ENCODE measurements at regions not wholly inside any gene's neighbourhood (a gene's known extent, or its start where the extent isn't known, plus 50 kb on each side); places are given as distances from the start of the nearest gene placed in this dataset.

DNA sequence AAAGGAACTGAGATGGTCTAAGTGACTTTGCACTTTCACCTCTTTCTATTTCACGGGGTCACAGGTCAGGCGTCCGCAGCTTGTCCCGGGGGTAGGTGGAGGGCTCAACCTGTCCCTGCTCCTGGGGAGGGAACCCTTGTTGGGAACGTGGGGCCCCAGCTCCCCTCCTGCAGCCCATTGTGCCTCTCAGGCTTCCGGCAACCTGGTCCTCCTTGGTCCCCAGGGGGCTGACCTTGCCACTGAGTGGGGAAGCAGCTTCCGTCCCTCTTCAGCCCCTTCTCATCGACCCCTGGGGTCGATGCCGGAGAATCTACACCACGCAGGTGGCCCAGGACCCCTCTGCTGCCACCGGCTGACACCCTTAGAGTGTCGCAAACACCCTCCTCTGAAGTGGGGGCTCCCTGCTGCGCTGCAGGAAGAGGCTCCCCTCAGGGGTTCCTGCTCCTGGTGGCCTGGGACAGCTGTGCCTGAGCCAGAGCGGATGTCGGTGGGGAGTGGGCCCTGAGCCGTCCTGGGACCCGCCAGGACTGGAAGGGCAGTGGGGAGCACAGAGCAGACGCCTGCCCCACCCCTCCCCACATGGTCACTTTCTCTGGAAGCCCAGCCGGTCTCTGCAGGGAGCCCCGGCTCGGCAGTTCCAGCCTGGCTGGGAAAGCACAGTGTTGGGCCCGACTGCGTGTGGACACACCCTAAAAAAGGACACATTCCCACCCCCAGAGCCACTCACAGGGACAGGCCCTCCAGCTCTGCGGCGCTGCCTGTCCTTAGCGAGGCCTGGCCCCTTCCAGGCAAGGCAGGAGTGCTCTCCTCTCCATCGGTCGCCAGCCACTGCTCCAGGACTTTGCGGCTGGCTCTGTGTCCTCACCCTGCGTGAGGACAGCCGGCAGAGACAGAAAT is 357.5 kb upstream of the SHH start:
- no peak for DNase-seq

DNA sequence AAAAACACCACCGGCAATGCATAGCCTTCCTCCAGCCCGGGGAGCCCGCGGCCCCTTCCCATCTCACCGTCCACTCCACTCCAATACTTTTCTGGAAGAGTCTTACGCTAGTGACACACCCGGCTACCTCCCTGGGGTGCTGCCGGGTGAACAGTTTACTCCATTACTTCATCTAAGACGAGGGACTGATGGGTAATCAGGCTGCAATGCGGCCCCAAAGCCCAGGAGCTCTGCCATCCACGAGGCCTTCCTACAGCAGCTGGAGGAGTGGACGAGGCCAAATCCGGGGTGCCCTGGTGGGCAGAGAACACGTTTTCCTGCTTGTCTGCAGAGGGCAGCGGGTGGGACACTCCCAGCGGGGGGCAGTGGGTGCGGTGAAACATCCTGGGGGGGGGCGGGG is 356.2 kb upstream of the SHH start:
- no peak for DNase-seq

DNA sequence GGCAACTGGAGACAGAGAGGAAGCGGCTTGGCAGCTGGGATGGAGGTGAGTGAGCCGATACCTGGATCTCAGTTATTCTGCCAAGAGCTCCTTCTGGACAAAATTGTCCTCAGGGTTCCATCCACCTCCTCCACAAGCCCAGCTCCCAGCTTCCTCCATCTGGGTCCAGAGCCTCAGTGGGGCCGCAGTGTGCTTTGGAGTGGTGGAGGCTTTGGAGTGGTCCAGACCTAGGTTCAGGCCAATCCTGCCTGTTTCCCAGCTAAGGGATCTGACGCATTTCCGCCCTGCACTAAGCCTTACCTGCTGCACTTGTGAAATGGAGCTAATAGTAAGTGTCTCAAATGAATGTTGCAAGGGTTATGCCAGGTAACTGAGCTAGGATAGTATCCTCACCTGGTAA is 355.7 kb upstream of the SHH start:
- DNase-seq = no peak

DNA sequence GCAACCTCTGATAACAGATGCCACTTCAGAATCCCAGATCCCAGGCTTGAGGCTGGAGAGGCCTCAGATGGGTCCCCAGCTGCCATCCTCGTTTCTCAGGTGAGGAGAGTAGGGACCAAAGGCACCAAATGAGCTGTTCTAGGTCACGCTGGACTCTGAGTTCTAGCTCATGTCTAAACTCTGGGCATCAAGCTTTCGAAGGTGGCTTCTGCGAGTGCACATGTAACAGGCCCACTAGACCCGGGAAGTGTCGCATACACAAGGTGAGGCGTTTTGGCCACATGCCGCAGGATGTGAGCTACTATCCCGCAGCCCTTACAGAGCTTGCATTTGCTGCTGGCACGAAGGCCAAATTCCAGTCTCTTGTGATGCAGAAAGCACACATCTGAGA is 355.1 kb upstream of the SHH start:
- DNase-seq = no peak

DNA sequence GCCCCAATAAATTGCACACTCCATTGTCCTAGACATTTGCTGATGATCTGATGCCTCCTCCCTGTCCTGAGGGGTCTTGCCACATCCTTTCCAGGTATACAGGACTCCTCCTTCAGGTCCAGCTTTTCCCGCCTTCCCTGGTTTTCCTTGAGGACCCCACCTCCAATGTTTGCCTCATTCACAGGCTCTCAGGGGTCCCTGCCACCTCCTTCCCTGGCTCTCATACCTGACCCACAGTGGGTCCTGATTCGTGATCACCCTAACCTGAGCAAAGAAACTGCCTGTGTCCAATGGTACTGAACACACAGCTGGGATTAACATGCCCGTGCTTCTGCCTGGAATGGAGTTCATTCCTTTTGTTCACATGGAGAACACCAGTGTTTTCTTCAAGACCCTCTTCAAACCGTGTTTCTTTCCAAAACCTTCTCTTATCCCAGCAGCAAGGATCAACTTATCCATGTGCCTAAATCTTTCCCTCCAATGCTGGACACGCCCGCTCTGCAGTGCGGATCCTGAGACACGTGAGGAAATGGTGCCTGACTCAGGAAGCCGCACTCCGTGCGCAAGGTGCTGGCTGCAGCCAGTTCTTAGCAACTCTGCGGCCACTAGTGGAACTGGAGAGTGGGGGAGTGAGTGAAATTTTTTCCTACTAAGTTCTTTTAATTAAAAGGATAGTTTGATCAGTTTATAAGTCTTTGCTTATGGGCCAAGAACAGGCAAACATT is 354.6 kb upstream of the SHH start:
- no peak for DNase-seq

DNA sequence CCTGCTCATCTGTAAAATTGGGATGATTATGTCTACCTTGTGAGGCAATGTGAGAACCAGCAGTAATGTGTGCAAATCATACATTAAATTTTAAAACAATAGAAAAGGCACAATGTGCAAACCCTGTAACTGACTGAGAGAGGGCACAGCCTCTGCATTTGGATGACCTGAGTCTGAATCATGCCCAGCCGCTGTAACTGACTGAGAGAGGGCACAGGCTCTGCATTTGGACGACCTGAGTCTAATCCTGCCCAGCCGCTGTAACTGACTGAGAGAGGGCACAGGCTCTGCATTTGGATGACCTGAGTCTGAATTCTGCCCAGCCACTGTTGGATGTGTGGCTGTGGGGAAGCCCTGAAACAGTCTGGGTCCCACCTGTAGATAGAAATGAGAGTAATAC is 351.5 kb upstream of the SHH start:
- no peak for DNase-seq

DNA sequence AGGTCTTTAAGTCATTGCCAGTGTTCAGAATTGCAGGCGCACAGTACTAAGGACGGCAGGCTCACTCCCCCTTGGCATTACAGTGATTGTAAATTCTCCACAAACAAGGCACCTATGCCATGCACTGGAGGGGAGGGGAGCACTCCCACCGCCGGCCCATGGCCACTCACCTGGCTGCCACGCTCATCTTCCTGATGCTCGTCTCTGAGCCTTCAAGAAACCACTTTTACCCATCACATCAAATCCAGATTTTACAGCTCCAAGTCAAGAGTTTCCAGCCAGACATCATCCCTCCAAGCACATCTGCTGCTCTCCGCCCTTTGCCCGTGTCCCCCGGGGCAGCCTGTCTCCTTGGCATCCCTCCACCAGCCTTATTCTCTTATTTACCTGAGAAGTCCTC is 350.2 kb upstream of the SHH start:
- DNase-seq = no peak

DNA sequence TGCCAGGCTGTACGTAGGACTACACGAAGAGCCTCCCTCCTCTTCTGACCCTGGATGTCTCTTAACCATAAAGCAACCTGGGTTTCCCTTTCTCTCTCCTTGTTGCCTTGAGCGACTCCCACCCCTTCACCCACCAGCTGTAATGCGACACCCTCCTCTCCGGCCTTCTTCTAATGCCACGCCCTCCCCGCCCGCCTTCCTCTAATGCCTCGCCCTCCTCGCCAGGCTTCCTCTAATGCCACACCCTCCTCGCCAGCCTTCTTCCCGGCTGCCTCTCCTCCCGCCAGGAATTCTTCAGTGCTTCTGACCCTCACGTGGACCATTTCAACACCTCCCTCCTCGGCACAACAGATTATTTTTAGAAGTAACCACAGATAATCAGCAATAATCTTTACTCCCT is 348.5 kb upstream of the SHH start:
- DNase-seq = no peak

DNA sequence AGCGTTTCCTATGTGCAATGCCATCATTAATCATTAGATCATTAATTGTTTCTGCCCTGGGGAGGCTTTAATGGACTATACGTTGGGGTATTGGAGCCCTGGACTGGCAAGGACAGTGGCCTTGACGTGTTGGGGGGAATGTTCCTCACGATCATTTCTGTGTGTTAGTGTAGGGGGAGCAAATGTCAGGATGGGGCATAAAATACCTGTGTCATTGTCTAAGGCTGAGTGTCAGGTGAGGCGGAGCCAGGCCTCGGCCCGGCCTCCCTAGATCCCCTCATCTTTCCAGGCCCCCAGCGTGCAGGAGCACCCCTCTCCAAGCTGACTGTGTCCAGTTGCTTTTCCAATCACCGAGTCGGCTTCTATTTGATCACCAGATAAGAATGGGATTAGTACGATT is 346.4 kb upstream of the SHH start:
- DNase-seq = no peak

DNA sequence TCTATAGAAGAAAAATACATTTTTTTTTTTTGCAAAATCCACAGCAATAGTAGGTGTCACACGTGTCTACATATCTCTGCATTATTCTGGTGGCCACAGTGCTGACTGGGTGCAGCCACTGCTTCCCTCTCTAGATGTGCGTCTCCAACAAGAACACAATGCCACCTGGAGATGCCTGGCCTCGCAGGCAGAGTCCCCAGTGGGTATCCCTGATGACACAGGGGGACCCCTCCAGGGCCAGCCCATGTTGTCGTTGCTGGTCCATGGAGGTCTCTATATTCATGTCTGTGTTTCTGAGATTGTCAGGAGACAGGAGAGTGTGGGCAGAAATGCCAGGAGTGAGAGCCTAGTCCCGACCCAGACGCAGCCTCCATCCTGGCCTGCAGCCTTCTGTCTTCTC is 345.9 kb upstream of the SHH start:
- no peak for DNase-seq

DNA sequence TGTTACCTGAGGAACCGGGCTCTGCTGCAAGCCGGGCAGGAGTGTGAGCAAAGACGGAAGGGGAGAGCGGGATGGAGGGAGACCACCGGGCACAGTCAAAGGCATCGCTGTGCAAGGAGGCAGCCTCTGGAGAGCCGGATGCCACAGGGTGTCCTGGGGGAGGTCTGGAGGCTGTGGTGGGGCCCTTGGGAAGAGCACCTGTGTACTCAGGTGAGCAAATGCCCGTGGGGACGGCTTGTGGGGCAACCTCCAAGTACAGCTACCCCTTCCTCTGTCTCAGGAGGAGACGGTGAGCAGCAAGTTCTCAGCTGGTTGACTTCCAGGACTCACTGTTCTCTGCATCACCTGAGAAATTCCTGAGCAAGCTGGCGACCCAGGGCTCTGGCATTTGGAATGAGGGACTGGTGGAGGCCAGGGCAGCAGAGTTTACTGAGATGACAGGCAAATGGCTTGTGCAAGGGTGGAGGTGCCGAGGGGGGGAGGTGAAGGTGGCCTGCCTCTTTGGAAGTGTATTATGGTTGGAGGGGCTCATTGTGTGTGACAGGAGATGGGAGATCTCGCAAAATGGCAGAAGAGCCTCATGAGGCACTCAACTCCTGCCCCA is 345.2 kb upstream of the SHH start:
- no peak for DNase-seq

DNA sequence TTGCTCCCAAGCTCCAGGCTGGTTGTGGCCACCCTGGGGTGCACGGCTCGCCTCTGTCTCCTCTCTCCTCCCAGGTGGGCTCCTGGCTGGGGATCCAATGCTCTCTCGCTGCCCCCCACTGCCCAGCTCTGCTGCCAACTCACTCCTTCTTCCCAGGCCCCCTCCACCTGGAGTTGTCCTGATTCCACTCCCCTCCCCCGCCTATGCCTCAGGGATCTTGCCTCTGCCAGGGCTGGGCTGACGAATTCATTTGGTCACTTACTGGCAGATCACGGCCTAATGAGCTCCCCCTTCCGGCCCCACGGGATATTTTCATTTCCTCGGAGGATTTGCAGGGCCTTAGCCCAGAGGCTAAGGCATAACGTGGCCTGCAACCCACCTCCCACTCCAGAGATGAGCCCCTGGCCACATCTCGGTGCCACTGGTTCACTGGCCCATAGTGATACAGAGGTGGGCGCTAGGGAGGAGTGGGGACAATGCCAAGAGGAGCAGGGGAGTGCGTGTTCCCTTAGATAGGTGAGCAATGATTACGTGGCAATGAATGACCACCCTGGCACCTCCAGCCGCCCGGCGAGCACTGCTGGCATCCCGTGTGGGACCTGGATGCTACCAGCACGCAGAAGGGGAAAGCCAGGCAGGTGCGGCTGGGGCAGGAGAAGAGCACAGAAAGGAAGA is 344.6 kb upstream of the SHH start:
- DNase-seq = no peak

DNA sequence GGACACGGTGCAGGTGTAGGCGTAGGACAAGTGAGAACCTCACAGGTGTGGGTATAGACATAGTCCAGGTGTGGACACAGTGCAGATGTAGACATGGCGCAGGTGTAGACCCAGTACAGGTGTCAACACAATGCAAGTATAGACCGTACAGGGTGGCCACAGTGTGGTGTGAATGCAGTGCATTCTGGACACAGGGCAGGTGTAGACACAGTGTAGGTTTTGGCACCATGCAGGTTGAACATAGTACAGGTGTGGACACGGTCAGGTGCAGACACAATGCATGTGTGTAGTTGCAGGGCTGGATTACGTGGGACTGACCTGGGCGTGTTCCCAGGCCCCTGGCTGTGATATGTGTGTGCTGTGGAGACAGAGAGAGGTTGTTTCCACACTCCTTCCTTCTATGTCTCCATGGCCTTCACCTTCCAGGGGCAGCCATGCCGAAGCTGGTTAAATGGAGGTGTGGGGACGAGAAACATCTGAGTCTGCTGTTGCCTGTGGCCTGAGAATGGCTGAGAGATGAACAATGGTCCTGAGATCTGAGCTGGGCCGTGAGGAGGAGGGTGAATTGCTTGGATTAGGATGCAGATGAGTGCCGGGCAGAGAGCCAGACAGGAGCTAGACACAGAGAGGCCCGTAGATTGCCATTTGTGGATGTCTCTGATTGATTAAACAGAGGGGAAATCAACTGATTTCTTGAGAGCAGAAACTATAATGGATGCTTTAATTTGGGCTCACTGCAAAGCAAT is 343.9 kb upstream of the SHH start:
- DNase-seq = no peak

DNA sequence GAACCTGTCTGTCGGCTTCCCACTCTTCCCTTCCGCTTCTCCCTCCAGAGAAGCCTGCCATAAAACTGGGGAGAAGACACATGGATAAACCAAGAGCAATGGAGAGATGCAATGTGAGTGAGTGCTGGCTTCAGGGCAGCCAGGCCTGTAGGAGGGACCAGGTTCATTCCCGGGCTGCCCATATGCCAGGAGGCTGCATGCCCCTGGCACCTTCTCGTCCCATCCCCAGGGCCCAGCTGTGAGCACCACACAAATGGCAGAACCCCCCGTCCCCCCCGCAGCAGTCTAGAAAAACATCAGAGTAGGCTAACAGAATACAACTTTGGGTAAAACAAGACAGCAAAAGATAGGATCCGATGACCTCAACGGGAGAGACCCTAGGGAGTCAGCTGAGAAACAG is 341.3 kb upstream of the SHH start:
- no peak for DNase-seq

DNA sequence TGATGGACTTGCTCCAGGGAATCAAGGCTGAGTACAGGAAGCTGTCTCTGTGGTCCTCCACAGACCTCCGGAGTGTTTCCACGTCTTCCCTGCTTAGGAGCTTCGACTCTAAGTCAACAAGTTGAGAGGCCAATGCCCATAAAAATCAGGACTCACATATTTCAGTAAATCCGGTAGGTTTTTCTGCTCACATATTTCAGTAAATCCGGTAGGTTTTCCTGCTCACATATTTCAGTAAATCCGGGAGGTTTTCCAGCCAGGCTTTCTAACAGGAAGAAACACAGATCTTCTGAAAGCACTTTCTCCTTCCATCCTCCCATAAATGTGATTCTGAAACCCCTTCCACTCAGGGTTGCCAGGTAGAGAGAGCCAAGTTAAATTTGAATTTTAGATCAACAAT is 340.1 kb upstream of the SHH start:
- no peak for DNase-seq

DNA sequence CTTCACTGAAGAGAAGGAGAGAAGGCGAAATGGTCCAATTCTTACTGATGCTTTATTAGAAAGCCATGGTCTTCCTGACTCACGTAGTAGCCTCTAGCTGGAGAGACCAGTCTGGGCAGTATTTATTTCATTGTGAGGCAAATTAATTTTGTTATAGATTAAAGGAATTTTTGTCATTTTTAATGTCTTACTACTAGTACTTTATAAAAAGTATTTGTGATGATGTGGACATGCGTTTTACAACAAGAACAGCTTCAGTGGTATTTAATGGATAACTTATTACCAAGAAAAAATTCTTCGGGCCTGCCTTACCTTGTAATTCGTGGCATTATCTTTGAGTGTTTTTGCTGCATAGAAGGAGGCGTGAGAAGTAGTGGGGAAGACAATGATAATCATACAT is 339.4 kb upstream of the SHH start:
- DNase-seq = no peak

DNA sequence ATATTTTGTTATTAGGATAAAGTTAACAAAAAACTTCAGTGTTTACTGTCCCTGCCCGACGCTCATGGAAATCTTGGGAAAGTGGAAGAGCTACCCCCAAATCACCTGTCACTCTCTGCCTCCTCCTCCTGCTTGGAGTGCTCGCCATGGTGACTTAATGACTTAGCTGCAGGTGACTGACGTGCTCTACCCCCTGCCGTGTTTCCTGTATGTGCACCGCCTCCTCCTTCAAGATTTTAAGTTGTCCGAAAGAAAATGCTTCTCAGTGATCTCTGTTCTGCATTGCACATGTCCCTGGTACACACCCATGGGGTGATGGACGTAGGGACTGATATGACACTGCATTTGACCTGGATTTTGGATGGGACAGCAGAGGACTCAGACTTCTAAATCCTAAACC is 338.8 kb upstream of the SHH start:
- DNase-seq = no peak

DNA sequence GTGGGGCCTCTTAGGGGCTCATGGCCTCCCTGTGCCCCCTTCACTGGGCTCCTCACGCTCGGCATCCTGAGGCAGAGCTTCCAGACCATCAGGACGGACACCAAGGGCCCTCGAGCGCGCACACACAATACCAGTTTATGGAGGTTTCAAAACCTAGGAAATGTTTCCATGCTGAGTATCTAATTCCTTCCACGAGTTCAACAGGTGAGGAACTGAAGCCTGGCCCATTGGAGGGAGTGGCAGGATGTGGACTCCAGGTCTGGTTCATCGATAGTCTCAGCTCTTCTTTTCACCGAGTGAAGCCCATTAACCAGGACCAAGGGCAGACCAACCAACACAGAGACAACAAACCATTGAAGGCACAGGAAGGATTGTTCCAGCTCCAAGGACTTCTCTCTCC is 336.7 kb upstream of the SHH start:
- DNase-seq = no peak

DNA sequence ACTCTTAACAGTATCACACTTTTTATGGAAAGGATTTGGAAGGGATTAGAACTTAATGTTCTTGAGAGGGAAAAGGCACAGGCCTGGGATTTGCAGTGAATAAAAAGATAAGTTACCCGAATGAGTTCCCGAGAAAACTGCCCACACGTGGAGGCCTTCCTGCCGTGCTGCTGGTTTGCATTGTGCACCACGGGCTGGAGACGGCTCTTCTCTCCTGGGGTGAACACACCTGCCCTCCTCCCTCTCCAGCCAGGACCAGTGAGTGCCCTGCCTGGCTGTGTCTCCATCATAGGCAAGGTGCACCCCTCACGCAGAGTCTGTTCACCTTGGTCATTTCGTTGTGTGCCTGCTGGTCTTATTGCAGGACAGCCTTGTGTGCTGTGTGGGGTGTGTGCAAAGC is 336.3 kb upstream of the SHH start:
- no peak for DNase-seq

DNA sequence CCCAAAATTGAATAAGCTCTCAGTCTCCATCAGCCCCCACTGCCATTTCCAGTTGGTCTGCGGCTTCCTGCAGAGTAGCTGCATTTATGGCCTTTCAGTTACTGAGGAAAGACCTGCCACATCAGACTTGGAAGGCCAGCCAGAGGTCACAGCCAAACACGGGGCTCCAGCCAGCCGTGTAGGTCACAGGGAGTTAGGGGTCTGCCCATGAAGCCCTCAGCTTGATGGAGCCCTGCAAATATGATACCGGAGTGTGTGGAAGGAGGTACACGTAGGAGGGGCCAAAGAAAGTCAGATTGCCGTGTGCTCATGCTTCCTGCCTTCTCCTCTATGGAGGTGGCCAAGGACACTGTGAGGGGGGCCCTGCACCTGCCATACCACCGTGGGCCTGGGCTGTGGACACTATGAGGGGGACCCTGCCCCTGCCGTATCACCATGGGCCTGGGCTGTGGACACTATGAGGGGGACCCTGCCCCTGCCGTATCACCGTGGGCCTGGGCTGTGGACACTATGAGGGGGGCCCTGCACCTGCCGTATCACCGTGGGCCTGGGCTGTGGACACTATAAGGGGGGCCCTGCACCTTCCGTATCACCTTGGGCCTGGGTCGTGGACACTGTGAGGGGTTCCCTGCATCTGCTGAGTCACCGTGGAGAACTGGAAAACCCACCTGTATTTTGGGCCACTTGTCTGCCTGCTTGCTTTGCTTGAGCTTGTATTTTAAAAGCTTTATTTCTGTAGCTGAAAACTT is 335.7 kb upstream of the SHH start:
- DNase-seq = no peak

DNA sequence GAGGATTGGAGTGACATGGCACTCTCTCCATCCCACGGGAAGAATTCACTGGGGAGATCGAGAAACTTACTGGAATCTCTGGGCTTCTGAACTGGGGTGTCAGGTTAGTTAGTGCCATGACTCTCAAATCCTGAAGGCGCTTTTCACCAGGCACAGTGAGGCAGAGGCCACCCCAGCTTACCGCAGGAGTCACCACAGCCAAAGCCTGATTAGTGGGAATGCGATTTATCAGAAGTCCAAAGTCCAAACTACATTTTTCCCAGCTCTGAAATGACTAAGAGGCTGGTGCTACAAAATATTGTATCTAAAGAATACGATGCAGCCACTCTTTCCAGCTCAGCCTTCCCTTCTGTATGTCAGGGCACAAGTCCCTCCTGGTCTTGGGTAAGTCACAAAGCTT is 334.8 kb upstream of the SHH start:
- DNase-seq = no peak

DNA sequence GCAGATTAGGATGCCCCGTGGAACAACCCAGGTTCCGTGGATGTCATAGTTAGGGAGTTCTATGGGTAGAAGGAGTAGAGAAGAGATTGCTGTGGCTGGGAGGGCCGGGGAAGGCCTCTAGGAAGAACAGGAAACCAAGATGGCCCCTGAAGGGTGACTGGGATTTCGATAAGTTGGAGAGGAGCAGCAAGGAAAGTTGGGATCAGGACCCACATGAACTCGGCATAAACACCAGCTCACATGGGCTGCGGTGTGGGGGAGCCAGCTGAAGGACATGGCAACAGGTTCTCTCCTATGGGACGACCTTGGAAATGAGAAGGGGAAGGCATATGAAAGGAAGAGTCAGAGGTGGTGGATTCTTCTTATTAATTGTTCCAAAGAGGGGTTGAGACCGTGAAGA is 333.7 kb upstream of the SHH start:
- no peak for DNase-seq

Data from activated CD4-positive, alpha-beta T cell treated with anti-CD3 and anti-CD28 coated beads, Interleukin-10, Interleukin-2, amounts not matched to agents 100 ng/mL and 50 ng/mL, durations not matched to agents 16 hours and 8 hours (primary cell).